ENCODE measurements at regions not wholly inside any gene's neighbourhood (a gene's known extent, or its start where the extent isn't known, plus 50 kb on each side); places are given as distances from the start of the nearest gene placed in this dataset.

DNA sequence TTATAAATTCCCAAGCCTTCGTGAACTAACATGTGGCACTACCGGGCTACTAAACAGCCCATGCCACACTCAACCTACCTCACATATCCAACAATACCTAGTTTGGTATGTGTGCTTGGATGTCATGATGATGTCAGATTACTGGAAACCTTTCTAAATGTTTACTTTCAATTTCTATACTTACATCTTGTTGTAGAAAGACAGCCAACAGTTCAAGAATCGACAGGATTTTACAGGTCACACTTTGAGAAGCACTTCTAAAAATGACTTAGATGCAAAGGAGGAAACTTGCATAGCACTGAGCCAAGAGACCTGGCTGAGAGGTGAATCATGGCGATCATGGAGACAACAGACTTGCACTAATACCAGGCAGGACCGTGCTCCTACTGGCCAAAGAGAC, 209.9 kb downstream of the COL4A1 start:
- DNase-seq (ENCODE audit: low read depth), result no peak

- DNase-seq (ENCODE audit: low read depth), result no peak
Measured at GRCh38 chr13:110092831-110093247, 214.1 kb downstream of the COL4A1 start.

GRCh38 chr13:110089815-110090214, 217.1 kb downstream of the COL4A1 start:
- DNase-seq (ENCODE audit: low read depth), result no peak

DNA sequence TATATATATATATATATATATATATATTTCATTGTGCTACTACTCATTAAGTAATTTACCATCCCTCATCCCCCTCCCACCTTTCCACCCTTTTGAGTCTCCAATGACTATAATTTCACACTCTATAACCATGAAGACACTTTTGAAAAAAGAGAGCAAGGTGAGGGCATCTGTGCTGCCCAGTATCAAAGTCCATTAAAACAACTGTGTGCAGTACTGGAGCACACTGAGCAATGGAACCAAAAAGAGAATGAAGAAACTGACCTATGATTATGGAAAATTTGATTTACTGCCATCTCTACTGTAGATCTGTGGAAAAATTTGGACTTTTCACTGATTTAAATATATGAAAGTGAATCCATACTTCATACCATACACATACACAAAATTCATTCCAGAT, 217.9 kb downstream of the COL4A1 start:
- no peak for DNase-seq (ENCODE audit: low read depth)

GRCh38 chr13:110073982-110074381, 233.0 kb downstream of the COL4A1 start:
- no peak for DNase-seq (ENCODE audit: low read depth)

- peak; percentile 11 for DNase-seq (ENCODE audit: low read depth)
Measured at GRCh38 chr13:110070511-110071120, 236.3 kb downstream of the COL4A1 start.

DNA sequence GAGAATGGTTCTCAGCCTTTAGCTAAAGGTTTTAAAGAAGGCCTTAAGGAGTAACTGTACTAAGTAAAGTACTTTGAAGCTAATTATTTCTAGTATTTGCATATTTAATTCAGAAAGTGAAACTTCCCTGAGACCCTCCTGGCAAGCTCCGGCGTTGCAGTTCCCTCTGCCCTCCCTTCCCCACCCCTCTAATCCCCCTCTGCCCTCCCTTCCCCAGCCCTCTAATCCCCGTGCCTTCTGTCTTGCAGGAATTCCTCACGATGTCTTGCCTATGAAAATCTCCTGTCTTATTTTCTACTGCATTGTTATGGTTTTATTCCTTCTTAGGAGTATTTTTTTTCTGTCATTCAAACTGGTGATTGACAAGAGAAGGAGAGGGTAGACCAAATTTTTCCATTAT, 236.9 kb downstream of the COL4A1 start:
- DNase-seq (ENCODE audit: low read depth), result no peak

DNA sequence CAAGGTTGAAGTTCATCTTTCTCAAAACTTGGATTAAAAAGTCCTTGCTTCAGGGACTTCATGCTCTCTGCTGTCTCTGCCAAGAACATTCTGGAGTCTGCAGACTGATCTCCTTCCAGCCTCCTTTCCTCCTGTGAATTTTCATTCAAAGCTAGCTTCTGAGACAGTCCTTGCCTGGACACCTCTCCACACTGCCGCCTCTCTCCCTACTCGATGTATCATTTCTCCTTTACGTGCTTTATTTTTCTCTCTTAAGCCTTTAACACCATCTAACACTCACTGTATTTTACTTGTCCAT, 238.8 kb downstream of the COL4A1 start:
- DNase-seq (ENCODE audit: low read depth), result no peak

DNA sequence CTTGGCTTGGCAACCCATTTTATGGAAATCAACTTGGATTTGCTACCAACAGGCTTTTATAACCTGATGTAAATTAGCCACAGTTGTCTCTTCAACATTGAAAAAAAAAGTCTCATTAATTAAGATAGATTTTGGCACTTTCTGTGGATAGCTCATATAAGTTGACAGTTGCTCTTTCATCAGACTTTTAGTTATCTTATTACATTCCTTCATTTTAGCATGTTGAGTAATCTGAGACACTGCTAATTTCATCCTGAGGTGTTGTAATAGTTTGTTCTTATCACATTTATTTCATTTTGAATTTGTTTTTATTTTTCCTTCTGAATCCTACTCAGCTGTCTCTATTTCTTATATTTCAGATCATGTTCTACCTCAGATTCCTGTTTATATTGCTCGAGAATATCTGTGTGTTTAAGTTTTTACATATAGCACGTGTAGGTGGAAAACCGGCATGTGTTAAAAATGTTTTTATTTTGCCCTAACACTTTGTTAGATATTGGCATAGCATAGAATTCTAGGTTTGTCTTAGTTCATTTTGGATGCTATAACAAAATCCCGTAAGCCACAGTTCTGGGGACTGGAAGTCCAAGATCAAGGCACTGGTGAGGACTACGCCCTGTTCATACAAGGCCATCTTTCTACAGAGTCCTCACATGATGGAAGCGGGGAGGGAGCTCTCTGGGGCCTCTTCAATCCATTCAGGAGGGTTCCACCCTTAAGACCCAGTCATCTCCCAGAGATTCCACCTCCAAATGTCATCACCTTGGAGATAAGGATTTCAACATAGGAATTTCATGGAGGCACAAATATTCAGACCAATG, 239.4 kb downstream of the COL4A1 start:
- DNase-seq (ENCODE audit: low read depth), result no peak

DNA sequence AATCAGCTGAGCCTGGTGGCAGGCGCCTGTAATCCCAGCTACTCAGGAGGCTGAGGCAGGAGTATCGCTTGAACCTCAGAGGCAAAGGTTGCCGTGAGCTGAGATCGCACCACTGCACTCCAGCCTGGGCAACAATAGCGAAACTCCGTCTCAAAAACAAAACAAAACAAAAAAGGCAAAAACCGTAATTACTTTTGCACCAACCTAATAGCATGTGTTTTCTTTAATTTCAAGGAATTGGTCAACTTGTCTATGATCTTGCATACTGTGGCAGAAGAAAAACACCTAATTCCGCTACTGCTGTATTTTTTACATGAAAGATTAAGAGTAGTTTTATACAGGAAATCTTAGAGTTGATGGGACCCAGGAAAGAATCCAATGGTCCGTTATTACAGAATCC, 241.2 kb downstream of the COL4A1 start:
- no peak for DNase-seq (ENCODE audit: low read depth)

DNA sequence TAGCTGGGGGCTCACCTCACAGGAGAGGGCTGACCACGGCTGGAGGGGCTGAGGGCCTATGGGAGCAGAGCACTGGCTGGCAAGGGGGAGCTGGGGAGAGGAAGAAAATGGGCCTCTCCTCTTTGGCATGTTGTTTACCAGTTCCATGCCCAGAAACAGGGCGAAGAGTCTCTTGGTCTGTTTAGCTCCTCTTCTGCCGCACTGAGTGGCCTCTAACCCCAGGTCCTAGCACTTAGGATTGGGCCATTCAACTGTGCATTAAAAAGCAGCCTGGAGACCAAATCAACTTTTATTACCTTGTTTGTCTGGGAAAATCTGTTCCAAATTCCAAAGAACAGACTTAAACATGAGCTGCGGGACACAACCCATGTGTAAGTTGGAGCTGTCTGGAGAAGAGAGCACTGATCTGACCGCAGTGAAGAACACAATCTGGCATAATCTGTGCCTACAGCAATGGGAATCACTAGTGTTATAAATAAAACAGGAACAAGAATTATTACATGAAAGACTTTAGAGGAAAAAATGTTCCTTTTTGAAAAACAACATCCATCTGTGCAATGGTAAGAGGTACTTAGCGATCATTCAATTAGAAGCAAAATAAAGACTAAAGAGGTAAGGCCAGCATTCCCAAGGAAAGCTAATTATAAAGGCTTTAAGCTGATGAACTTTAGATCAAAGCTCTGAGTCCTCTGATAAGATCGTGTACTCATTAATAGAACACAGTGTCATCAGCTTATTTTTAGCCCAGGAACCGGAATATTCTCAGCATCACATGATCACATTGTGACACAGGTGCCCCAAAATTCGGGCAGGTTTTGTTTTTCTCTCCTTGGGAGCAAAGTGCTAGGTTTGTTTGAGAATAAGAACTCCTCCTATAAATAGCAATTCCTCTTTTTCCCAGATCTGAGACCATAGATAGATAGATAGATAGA, 243.2 kb downstream of the COL4A1 start:
- DNase-seq (ENCODE audit: low read depth), result no peak

DNA sequence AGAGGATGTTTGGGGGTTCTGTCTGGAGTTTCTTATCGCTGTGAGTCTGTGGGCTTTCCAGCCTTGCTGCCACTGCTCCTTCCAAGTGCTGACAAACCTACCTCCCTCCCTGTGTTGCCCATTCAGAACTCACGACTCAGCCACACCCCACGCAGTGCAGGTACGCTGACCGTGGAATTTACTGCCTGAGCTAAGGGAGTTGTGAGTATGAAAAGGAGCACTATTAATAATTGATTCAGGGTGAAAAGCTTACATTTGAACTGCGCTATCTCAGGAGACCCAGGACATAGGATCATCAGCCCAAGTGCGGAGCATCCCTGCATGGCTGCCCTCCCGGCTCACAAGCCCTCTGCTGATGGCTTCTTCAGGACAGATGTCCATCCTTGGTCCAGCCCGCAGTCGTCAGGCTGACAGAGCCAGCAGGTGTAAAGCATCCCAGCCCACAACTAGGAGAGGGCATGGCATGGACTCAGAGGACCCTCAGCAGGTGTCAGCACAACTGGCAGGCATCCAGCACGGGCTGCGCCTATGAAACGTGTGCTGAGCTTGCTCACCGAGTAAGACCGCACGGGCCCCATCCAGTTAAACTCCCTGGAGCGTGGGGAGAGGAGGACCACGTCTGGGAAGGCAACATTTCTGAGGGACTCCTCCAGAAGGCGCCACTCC, 244.0 kb downstream of the COL4A1 start:
- DNase-seq (ENCODE audit: low read depth), result no peak

- DNase-seq (ENCODE audit: low read depth), result no peak
Measured at GRCh38 chr13:110062077-110062776, 244.7 kb downstream of the COL4A1 start.

DNA sequence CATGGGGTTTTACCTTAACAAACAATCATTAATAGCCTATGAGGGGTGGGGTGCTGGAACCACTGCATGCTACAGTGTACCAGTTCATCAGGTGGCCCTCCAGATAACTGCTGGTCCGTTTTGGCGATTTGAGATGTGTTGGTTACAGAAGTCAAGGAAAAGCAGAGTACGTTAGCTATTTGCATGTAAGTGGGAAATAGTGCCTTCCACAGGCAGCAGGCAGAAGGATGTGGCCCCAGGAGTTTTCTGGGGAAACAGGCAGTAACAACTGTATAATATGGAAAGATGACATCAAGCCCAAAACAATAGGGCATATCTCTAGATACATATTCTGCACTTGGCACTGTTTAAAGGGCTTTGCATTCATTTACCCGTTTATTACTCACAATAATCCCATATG, 245.7 kb downstream of the COL4A1 start:
- no peak for DNase-seq (ENCODE audit: low read depth)

GRCh38 chr13:110057052-110057451, 249.9 kb downstream of the COL4A1 start:
- DNase-seq (ENCODE audit: low read depth), result no peak

GRCh38 chr13:110056640-110057039, 250.3 kb downstream of the COL4A1 start:
- no peak for DNase-seq (ENCODE audit: low read depth)

DNA sequence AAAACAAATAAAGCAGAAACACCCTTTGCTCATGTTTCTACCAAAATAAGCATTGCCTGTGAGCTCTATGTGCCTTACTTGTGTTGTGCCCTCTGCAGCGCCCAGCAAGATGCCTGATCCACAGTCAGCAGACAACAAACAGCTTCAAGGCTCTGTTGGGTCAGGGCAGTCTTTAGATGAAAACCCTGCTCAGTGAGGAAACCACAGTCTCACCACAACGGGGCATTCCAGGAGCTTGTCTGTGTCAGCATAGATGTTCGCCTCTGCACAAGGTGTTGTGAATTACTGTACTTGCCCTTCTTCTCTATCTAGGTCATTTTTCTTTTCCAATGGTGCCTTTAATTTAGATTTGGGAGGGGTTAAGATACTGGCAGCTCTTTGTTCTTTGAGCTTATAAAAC, 251.9 kb downstream of the COL4A1 start:
- no peak for DNase-seq (ENCODE audit: low read depth)

DNA sequence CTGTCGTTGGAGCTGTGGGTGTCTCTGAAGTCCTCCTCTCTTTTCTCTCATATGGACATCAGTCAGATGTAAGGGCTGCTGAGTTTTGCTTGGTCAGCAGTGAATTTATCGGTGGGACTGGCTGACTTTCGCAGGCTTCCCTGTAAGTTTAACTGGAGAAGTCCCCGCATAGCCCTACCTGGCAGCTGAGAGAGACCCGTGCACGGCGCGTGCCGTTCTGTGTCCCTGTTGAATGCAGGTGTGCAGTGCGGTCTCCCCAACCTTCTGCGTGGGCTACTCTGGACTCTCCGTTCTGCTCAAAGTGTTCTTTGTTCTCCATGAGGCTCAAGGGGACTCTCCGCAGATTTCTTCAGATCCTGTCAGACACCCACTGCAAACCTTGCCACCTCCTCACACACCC, 252.9 kb downstream of the COL4A1 start:
- no peak for DNase-seq (ENCODE audit: low read depth)

DNA sequence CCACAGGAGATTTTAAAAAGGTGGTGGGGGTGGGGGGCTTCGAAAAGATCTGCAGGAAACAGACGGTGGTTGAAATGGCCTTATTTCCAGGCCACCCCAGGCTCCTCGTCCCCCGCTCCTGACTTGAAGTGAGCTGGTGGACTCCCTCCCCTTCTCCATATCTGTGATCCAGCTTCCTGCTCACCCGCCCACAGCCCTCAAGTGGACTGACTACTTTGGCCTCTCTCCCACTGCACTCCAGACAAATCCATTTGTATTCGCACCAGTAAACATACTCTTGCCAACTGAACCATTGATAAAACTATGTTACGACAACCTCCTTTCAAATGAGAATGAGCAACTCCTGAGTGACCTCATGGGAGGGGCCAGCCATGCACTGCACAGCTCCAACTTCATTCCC, 259.5 kb downstream of the COL4A1 start:
- DNase-seq (ENCODE audit: low read depth), result peak; percentile 53

DNA sequence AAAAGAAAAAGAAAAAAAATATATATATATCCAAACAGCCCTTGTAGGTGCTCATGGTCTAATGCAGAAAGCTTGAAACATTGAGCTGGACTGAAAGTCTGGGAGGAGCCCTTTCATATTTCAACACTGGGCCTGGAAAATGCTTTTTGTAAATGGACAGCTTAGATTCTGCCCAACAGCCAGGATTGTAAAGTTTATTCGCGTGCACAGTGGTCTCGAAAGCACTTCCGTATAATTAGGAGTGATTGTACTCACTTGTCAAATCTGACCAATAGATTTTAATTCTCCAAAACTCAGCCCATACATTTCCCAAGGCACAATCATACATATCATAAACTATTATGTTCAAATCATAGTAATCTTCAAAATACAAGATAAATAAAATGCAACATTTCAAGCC, 260.1 kb downstream of the COL4A1 start:
- no peak for DNase-seq (ENCODE audit: low read depth)

- DNase-seq (ENCODE audit: low read depth), result no peak
Measured at GRCh38 chr13:110045919-110046318, 259.5 kb upstream of the IRS2 start.

DNA sequence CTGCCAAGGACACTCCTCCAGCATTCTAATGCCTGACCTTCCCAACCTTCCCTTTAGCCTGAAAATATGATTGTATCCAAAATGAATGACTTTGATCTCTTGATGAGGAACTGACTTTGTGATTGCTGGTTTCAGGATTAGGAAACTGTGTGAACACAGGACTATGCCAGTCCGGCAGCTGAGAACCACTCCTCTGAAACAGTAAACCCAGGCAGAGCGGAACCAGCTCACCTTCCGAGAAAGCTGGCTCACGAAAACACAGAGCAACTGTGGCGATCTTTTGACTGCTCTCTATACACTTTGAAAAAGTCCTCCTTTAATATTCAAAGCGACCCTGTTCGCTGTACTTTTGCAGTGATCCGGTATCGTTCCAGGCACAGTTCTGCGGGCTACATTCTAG, 258.8 kb upstream of the IRS2 start:
- no peak for DNase-seq (ENCODE audit: low read depth)

Measured in stromal cell of bone marrow (primary cell).